Calu3 (cell line): ENCODE measurements at regions not wholly inside any gene's neighbourhood (a gene's known extent, or its start where the extent isn't known, plus 50 kb on each side); places are given as distances from the start of the nearest gene placed in this dataset.

Experiments used
- BruUV-seq: library from RNA; stranded (reverse); fragments of 400-500 nt; replicated peaks from 2 replicates; lab custom pipeline; 2021; lab: Mats Ljungman, UMichigan
- CTCF ChIA-PET: fragments of 300-600 bp; sonication (Branson Sonifier 250); formaldehyde crosslinking; loops from one replicate; lab custom pipeline; 2022; ENCODE audit warnings: antibody characterized with exemption; lab: Charles Lee
- DNase-seq: peaks from one replicate; pipeline ENCODE4 v3.0.0; 2022
- H3K27ac Mint-ChIP-seq: one replicate; pipeline ENCODE4 v1.8.0; 2022; ENCODE audit warnings: mixed read lengths; ENCODE audit not compliant: unreplicated experiment
- H3K27me3 Mint-ChIP-seq: one replicate; pipeline ENCODE4 v1.8.0; 2022; ENCODE audit warnings: mixed read lengths; ENCODE audit not compliant: unreplicated experiment
- H3K36me3 Mint-ChIP-seq: one replicate; pipeline ENCODE4 v1.8.0; 2022; ENCODE audit warnings: mild to moderate bottlenecking, moderate library complexity, mixed read lengths; ENCODE audit not compliant: insufficient read depth, unreplicated experiment
- H3K4me1 Mint-ChIP-seq: one replicate; pipeline ENCODE4 v1.8.0; 2022; ENCODE audit warnings: mild to moderate bottlenecking, low read depth, mixed read lengths; ENCODE audit not compliant: unreplicated experiment
- H3K4me3 Mint-ChIP-seq: one replicate; pipeline ENCODE4 v1.8.0; 2022; ENCODE audit warnings: mild to moderate bottlenecking, low read depth, moderate library complexity, mixed read lengths; ENCODE audit not compliant: unreplicated experiment
- H3K9me3 Mint-ChIP-seq: one replicate; pipeline ENCODE4 v1.8.0; 2022; ENCODE audit warnings: low read depth, mixed read lengths; ENCODE audit not compliant: unreplicated experiment
- intact Hi-C: fragments of 100-400 bp; cut with micrococcal nuclease; formaldehyde crosslinking; loops from one replicate; pipeline ENCODE4 v1.10.0; 2022; ENCODE audit not compliant: unreplicated experiment
- TF ChIP-seq, protein P1 (sequence below): fragments of 200-600 bp; IDR thresholded peaks from one replicate; pipeline ENCODE4 v1.8.0; 2022; ENCODE audit warnings: antibody characterized with exemption; ENCODE audit not compliant: unreplicated experiment

- no TSS peak for BruUV-seq
- no peak overlapping the region for H3K27ac Mint-ChIP-seq
- H3K27me3 Mint-ChIP-seq: peaks cover 86% of the 10 kb centered on the region
- TF ChIP-seq, protein P1, sequence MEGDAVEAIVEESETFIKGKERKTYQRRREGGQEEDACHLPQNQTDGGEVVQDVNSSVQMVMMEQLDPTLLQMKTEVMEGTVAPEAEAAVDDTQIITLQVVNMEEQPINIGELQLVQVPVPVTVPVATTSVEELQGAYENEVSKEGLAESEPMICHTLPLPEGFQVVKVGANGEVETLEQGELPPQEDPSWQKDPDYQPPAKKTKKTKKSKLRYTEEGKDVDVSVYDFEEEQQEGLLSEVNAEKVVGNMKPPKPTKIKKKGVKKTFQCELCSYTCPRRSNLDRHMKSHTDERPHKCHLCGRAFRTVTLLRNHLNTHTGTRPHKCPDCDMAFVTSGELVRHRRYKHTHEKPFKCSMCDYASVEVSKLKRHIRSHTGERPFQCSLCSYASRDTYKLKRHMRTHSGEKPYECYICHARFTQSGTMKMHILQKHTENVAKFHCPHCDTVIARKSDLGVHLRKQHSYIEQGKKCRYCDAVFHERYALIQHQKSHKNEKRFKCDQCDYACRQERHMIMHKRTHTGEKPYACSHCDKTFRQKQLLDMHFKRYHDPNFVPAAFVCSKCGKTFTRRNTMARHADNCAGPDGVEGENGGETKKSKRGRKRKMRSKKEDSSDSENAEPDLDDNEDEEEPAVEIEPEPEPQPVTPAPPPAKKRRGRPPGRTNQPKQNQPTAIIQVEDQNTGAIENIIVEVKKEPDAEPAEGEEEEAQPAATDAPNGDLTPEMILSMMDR: no peak
- H3K4me1 Mint-ChIP-seq: no peaks in the 10 kb centered on the region
- no peak overlapping the region for H3K4me3 Mint-ChIP-seq
- CTCF ChIA-PET: interaction anchor here (0.6 kb wide), 1 partner anchor 13 kb away, joined by 8 read pairs; no protein-coding TSS in a partner anchor
- no peaks in the 10 kb centered on the region for H3K36me3 Mint-ChIP-seq
- intact Hi-C loops: no loop called here
- no peaks in the 10 kb centered on the region for H3K9me3 Mint-ChIP-seq
- no peak for DNase-seq
These were observed 56.1 kb upstream of the PALS2 start for GRCh38 chr7:24517166-24517565.

- H3K4me1 Mint-ChIP-seq: no peaks in the 10 kb centered on the region
- no peak overlapping the region for H3K4me3 Mint-ChIP-seq
- H3K27me3 Mint-ChIP-seq: peaks cover 63% of the 10 kb centered on the region
- CTCF ChIA-PET: interaction anchor here (1.0 to 1.2 kb wide), 2 partner anchors 7 to 17 kb away, joined by 3 to 4 read pairs; no protein-coding TSS in a partner anchor
- intact Hi-C loops: loop anchor here (10.0 kb wide), 1 partner anchor 1757 kb away; no protein-coding TSS in a partner anchor
- H3K9me3 Mint-ChIP-seq: no peaks in the 10 kb centered on the region
- TF ChIP-seq, protein P1: no peak
- no TSS peak for BruUV-seq
- H3K27ac Mint-ChIP-seq: no peak overlapping the region
- DNase-seq: no peak
- no peaks in the 10 kb centered on the region for H3K36me3 Mint-ChIP-seq
These were observed 51.2 kb upstream of the PALS2 start for GRCh38 chr7:24521917-24522623.
